GM18907 (cell line): ENCODE measurements at regions not wholly inside any gene's neighbourhood (a gene's known extent, or its start where the extent isn't known, plus 50 kb on each side); places are given as distances from the start of the nearest gene placed in this dataset.

ENCODE experiments used
- ATAC-seq: cut with Tn5 transposase; IDR thresholded peaks from one replicate; pipeline ENCODE4 v1.9.1; 2021; ENCODE audit warnings: mild to moderate bottlenecking, moderate library complexity; ENCODE audit not compliant: unreplicated experiment

DNA sequence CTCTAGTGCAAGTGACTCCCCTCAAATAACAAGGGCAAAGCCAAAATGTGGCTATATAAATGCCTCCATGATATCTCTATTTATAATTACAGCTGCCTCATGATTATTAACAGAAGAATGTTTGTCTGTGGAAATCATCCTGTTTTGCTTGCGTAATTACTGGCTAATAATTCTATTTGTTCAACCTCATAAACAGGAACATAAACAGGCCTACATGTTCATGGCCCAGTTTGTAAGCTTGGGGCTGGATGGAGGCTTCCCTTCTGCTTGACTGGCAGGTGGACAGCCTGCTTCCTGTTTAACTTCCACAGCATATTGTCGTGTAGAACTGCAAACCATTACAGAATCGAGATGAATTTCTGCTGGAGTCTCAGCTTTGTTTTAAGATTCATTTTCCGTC is 766.0 kb upstream of the MAP3K7 start:
- no peak for ATAC-seq

DNA sequence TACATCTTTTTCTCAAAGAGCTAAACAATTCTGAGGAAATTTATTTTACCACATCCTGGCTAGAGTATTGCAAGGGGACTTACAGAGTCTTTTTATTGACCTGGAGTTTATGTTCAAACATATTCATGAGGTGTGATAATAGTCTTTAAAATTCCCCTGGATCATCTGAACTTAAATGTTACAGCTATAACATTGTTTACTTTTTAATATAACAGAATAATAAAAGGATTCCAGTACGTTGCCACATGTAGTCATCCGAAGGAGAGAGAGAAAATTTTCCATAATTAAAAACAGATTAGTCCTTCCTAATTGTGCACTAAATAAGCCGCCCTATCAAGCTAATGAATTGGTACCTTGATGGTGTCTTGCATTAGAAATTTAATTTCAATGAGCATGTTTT is 765.4 kb upstream of the MAP3K7 start:
- no peak for ATAC-seq

DNA sequence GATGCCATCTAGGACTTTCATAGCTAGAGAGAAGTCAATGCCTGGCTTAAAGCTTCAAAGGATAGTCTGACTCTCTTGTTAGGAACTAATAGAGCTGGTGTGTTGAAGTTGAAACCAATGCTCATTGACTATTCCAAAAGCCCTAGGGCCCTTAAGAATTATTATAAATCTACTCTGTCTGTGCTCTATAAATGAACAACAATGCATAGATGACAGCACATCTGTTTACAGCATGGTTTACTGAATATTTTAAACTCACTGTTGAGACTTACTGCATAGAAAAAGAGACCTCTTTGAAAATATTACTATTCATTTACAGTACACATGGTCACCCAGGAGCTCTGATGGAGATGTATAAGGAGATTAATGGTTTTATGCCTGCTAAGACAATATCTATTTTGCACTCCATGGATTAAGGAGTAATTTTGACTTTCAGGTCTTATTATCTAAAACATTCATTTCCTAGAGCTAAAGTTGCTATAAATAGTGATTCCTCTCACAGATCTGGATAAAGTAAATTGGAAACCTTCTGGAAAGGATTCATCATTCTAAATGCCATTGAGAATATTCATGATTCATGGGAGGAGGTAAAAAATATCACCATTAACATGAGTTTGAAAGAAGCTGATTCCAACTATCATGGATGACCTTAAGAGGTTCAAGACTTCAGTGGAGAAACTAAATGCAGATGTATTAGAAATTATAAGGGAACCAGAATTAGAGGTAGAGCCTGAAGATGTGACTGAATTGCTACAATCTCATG is 763.5 kb upstream of the MAP3K7 start:
- no peak for ATAC-seq

DNA sequence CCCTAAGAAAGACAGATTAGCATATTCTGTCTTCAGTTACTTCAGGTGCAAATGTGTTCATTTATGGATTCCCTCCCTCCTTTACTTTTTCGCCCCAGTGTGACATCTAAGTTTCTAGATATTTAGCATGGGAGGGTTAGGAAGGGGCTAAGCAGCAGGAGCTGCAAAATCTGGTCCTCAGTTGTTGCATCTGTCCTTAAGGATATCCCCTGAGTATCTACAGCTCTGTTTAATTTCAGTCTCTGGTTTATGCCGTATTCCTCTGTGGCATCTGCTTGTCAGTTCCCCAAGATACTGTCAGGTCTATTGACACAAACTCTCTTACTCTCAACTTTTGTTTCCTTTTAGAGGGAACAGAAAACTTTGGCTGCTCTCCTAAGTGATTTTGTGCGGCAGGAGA is 754.6 kb upstream of the MAP3K7 start:
- no peak for ATAC-seq

DNA sequence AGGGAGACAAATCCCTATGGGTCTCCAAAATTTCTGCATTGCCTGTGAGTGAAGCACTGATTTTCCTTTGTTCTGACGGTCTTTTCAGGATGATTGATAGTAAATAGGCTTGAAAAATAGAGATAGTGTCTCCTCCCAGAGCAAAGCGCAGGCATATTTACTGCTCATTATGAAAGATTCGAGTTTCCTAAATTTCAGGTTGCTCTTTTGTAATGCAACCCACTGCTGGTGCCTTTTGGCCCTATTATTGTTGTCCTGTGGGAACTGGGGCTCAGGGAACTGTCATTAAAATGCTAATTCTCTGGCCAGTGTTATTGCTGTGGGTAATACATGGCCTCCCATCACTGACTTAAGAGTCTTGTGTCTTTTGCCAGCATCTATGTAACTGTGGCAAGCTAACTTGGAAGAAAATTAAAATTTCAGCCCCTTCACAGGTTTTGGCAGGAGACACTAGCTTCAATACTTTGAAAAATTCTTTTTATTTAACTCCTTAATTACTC is 754.1 kb upstream of the MAP3K7 start:
- no peak for ATAC-seq

DNA sequence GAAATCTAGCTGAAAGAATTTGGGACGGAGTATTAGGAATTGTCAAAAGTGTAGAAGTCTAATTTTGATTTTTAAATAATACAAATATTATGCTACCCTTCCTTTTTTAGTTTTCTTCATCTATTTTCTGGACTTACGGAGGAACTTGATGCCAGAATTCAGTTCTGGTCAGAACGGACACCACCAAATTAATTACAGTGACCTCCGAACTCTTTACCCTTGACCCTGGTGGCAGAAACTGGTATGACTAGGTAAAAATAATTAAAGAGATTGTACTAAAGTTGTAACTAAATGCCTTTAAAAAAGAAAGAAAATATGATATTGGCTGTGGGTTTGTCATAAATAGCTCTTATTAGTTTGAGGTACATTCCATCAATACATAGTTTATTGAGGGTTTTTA is 751.1 kb upstream of the MAP3K7 start:
- no peak for ATAC-seq

DNA sequence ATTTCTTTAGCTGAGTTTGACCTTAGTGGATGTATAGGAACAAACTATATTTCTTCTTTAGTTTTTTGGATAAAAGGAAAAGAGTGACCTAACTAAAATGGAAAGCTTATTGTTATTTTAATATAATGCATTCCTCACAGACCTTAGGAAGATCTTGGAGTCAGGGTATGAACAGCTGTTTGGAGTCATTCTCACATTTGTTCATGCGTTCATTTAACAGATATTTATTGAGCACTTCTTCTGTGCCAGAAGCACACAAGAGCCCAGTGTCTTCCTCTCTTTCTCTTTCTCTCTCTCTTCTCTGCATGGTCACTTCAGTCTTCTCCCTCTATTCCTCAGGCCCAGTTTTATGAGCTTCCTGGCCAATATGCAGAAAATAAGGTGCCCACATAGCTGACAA is 744.0 kb upstream of the MAP3K7 start:
- ATAC-seq, result no peak

DNA sequence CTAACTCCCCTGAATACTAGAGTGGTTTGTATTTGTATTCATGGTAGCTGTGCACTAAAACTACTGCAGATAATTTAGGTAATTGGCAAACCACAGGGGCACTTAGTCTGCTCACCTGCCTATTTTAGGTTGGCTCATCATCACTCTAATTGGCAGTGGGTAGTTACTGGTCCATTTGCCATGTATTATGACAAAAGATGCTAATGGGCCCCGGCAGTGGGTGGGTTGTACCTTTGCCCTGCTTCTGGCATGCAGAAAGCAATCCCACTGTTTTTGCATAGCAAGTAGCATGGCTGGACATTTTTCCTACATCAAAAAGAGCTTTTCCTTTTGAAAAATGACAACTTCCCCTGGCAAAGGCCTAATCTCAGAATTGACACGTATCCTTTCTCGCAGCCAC is 741.4 kb upstream of the MAP3K7 start:
- no peak for ATAC-seq

DNA sequence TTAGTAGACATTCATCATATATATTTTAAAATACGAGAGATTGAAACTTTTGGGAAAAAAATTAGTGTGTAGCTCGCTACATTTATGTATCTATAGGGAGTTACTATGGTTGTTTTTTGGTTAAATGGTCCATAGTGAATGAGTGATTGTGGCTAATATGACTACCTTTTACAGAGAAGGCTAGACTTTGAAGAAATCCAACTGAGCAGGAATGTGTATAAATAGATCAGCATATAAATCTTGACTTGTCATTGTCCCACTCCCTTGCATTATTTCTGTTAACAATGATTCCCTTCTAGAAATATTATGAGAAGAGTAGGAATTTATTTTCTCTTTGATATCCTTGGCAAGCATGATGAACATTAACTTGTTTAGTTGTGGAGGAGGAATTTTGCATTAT is 737.8 kb upstream of the MAP3K7 start:
- ATAC-seq, result no peak

DNA sequence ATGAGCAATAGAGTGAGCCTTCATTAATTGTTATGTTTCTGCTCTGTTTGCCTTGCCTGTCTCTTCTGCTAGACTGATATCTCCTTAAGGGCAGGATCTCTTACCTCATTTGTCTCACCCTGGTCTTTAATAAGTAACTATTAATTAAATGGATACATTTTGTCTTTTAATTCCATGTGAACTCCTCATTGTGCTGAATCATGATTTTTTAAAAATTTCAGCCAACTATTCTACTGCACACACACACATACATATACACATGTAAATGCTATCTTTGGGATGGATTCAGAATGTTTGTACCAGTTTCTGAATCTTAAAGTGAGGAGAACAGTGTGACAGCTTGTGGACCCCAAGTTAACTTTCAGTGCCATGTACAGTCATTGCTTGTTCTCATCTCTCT is 731.1 kb upstream of the MAP3K7 start:
- no peak for ATAC-seq

DNA sequence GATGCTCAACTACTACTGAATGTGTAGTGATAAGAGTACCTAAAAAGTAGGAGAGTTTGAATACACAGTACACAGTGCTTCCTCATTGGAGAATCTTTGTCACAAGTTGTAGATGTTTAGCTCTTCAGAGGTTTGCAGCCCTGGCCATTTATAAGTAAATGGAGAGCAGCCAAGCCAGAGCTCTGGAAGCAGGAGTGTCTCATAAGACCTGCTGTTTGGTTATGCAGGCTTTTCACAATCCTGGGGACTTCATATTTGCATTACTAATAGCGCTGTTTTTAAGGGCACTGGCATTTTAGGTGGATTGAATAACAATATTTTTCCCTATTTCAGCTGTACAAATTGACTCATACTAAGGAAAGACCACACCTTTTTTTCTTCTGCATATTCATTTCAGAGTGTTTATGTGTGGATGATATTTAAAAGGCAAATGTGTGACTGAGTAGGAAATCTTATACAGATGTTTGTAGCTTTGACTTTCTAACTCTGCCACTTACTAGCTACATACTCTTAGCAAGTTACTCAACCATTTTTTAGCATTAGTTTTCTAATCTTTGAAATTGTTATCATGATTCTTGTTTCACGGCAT is 730.5 kb upstream of the MAP3K7 start:
- ATAC-seq, result no peak

DNA sequence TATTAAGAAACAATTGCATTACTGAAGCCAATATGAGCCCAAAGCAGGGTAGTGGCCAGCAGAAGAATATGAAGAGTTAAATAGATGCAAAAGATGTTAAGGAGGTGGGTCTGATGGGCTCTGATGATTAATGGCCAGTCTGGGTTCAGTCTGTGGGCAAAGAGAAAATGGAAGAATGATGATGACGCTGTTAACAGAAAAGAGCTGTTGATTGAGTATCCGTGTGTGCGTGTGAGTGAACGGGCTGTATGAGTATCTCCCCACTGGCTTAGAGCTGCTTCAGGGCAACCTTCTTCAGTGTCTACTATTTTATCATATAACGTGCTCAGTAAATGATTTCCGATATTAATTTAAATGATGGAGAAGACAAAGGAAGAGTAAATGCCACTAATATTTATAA is 723.3 kb upstream of the MAP3K7 start:
- ATAC-seq, result no peak

DNA sequence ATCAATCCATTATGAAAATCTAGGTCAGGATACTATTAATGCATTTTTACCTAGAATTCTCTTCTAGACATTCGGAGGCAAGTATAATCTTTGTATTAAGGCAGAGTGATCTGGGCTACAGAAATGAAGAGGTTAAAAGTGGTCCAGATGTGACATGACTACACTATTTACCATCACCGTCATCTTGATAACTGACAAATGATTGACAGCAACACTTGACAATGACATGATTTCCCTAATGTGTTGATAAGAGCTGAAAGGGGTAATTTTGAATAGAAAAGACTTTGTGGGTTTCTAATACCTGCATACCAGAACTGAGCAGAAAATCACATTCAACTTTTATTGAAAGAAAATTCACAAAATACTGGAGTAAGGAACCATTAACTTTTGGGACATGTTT is 718.9 kb upstream of the MAP3K7 start:
- no peak for ATAC-seq

DNA sequence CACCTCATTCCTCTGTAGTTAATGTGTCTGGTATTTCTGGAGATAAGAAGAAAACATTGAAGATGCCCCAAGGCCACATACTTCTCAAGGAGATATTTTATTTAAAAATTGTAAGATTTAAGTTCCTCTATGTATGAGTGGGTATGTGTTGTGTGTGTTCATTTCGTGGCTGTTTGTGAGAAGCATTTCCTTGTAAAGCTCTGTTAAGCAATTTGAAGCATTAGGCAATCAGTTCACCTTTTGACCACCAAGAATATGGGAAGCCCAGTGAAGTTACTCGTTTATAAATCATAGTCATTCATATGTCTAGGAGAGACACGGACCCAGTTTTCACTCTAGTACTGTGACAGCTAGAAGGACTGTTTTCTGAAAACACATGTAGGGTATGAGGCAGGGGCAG is 717.6 kb upstream of the MAP3K7 start:
- ATAC-seq, result no peak

DNA sequence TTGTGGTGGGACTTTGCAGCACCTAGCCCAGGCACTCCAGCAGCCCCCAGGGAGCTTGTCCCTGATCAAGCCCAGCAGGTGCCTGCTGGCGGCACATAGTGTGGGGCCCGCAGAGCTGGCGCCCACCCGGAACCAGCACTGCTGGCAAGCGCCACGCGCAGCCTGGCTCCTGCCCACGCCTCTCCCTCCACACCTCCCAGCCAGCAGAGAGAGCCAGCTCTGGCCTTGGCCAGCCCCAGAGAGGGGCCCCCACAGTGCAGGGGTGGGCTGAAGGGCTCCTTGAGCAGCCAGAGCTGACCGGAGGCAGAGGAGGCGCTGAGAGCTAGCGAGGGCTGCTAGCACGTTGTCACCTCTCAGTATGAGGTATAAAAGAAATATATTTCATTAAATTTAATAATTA is 716.5 kb upstream of the MAP3K7 start:
- no peak for ATAC-seq

DNA sequence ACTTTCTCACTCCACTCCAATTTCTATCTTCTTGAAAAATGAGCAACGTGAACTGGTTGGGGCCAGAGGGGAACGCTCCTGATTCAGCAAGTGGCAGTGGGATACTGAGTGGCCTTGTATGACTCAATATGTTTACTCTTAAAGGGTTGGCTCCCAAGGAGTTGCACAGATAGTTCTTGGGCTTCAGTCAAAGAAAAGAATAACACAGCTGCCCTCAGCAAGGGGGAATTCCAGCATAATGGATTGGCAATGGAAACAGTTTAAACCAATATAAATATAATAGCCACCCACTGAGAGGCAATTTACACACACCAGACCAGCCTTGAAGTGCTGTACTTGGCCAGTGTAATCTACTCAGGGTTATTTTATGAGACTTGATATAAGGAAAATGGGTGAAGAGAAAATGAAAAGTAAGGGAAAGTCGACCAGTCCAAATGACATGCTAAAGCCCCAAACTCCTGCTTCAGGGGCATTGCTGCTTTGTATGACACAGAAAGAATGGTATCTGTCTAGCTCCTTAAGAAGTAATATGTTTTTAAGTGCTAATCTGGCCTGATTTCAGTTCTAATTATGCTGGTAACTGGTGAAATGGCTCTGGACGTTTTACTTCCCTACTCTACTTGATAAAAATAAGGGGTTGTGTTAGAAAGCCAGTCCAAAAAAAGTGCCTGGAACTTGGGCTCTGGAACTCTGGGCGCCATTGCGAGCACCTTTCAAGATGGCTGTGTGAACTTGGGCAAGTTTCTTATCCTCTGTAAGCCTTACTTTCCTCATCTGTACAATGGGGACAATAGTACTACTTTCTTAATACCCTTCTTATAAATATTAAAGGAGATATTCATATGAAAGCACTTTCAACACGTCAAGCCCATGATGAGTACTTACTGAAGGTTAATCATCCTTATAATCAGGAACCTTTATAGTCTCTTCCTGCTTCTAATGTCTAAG is 712.9 kb upstream of the MAP3K7 start:
- ATAC-seq, result no peak

DNA sequence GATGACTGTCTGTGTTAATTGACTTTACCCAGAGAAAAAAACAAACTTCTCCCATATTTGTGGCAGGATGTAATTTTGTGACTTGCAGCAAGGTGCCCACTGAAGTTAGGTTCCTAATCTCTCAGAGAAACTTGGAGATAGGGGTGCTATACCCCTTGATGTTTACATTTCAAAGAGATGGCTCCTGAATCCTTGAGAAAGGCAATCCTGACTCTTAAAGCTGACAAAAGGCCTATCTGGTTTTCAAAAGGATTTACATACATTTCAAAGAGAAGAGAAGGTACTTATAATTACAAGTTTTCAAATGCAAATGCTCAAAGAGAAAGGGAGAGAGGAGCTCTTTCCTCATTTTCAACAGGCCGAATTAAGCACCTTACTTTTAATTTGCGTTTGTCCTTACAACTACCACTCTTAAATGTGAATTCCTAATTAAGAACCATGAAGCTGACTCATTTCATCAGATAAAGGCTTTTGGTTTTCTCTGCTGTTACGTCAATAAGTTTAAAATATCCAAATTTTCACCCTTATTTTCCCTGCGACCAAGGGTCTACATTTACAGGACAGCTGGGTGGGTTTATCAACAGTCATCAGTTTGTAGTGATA is 711.8 kb upstream of the MAP3K7 start:
- no peak for ATAC-seq

DNA sequence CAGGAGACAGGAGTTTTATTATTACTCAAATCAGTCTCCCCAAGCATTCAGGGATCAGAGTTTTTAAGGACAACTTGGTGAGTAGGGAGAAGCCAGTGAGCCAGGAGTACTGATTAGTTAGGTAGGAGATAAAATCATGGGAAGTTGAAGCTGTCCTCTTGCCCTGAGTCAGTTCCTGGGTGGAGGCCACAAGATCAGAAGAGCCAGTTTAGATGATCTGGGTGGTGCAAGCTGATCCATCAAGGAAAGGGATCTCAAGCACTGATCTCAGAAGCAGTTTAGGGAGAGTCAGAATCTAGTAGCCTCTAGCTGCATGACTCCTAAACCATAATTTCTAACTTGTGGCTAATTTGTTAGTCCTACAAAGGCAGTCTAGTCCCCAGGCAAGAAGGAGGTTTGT is 706.5 kb upstream of the MAP3K7 start:
- no peak for ATAC-seq

DNA sequence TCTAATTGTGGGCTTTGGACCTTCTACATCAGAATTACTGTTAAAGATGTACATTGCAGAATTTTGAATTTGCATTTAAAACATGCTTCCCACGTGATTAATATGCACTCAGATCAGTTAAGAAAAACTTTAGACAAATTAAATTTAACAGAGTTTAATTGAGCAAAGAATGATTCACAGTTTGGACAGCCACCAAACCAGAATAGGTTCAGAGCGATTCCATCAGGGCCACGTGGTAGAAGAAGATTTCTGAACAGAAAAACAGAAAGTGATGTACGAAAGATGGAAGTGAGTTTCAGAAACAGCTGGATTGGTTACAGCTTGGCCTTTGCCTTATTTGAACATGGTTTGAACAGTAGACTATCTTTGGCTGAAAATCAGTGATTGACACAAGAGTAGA is 704.2 kb upstream of the MAP3K7 start:
- ATAC-seq, result no peak

DNA sequence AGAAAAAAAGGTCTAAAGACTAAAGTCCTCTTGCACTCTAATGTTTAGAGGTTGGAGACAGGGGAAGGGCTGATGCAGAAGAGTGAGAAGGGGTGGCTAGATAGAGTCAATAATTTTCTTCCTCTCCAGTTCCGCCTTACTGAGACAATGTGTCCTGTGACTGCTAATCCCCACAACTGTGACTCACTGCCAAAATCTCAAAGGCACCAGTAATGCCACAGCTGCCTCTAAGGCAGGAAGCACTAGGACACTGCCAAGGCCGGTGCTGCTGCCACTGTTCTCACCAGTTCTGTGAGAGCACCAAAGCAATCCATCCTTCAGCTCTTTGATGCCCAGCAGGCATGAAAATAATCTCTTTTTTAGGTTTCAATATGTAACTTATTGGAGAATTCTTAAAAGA is 701.9 kb upstream of the MAP3K7 start:
- no peak for ATAC-seq

DNA sequence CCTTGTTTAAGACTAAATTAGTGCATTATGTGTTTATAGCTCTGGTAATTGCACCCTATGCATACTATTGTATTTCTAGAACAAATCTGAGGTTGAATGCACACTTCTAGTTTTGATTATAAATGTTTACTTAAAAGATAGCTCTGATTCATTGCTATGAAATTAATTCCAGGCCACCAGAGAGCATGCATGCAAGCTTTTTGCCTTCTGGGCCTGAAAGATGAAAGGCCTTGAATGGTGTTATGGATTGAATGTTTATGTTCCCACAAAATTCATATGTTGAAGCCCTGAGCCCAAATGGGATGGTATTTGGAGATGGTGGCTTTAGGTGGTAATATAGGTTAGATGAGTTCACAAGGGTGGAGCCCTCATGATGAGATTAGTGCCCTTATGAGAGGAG is 695.0 kb upstream of the MAP3K7 start:
- no peak for ATAC-seq
